GM12873 (cell line): ENCODE measurements at regions not wholly inside any gene's neighbourhood (a gene's known extent, or its start where the extent isn't known, plus 50 kb on each side); places are given as distances from the start of the nearest gene placed in this dataset.

ENCODE experiments used
- CTCF ChIP-seq: IDR thresholded peaks from 2 replicates; pipeline ENCODE4 v1.5.1; 2012; ENCODE audit warnings: low read depth, mild to moderate bottlenecking, moderate library complexity, low read length, control low read depth; ENCODE audit not compliant: insufficient read depth; ENCODE audit errors: missing control alignments

GRCh38 chr6:88302769-88303225 lies 136.7 kb upstream of the CNR1 start:
- TF ChIP-seq CTCF = no peak

- TF ChIP-seq CTCF = no peak
Measured at GRCh38 chr6:88301888-88302768, 136.0 kb upstream of the CNR1 start.

GRCh38 chr6:88301256-88301655 lies 135.1 kb upstream of the CNR1 start:
- TF ChIP-seq CTCF = no peak

- no peak for TF ChIP-seq CTCF
Measured at GRCh38 chr6:88298066-88298845, 132.1 kb upstream of the CNR1 start.

- TF ChIP-seq CTCF = no peak
Measured at GRCh38 chr6:88296694-88297093, 130.5 kb upstream of the CNR1 start.

GRCh38 chr6:88295663-88296062 lies 129.5 kb upstream of the CNR1 start:
- no peak for TF ChIP-seq CTCF

GRCh38 chr6:88294702-88295101 lies 128.6 kb upstream of the CNR1 start:
- TF ChIP-seq CTCF = no peak
